AG04450 (cell line): ENCODE measurements at regions not wholly inside any gene's neighbourhood (a gene's known extent, or its start where the extent isn't known, plus 50 kb on each side); places are given as distances from the start of the nearest gene placed in this dataset.

Experiments
- CTCF ChIA-PET: fragments of 300-600, 350-600 bp; formaldehyde crosslinking; extraction: SDS; loops from one replicate; lab custom pipeline; 2022; ENCODE audit warnings: antibody characterized with exemption, inconsistent platforms; lab: Charles Lee
- POLR2A ChIA-PET: fragments of 350-600 bp; formaldehyde crosslinking; extraction: SDS; loops from one replicate; lab custom pipeline; 2021; ENCODE audit warnings: antibody characterized with exemption, inconsistent platforms; lab: Yijun Ruan, JAX
- DNase-seq: peaks from one replicate; pipeline ENCODE4 v3.0.0-alpha.2; 2011; ENCODE audit warnings: low read depth, low spot score
- H3K27ac ChIP-seq: one replicate; pipeline ENCODE4 v1.5.1; 2012; ENCODE audit warnings: low read depth, low read length, control low read depth
- H3K27me3 ChIP-seq: one replicate; pipeline ENCODE4 v1.6.0; 2012; ENCODE audit warnings: low read length; ENCODE audit not compliant: control insufficient read depth, insufficient read depth
- H3K4me3 ChIP-seq: 2 replicates; pipeline ENCODE4 v1.5.1; 2011; ENCODE audit warnings: mild to moderate bottlenecking, low read depth, low read length, control low read depth
- H3K9me3 ChIP-seq: 2 replicates; pipeline ENCODE4 v1.5.1; 2012; ENCODE audit warnings: low read length; ENCODE audit not compliant: control insufficient read depth, insufficient read depth
- TF ChIP-seq, protein P1 (sequence below): IDR thresholded peaks from 2 replicates; pipeline ENCODE4 v1.5.1; 2011; ENCODE audit warnings: low read depth, low read length, control low read depth, inconsistent platforms

DNA sequence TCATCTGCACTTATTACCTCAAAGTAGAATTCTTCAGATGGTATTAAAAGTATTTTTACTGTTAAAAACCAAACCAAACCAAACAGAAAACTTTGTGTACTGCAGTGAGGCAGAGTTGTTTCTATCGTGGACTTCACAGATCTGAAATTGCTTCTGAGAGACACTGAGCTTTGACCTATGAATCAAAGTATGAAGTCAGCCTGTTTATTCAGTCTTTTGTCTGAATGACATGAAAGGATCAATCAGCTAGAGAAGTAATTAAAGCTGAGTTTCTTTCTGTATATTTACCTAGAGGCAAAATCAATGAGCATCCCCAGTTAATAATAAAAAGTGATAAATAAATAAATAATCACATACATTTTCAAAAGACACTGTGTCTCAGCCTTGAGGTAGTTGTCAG is 2121.0 kb downstream of the PCDH7 start:
- CTCF ChIA-PET, result no interaction called here
- TF ChIP-seq, protein P1, sequence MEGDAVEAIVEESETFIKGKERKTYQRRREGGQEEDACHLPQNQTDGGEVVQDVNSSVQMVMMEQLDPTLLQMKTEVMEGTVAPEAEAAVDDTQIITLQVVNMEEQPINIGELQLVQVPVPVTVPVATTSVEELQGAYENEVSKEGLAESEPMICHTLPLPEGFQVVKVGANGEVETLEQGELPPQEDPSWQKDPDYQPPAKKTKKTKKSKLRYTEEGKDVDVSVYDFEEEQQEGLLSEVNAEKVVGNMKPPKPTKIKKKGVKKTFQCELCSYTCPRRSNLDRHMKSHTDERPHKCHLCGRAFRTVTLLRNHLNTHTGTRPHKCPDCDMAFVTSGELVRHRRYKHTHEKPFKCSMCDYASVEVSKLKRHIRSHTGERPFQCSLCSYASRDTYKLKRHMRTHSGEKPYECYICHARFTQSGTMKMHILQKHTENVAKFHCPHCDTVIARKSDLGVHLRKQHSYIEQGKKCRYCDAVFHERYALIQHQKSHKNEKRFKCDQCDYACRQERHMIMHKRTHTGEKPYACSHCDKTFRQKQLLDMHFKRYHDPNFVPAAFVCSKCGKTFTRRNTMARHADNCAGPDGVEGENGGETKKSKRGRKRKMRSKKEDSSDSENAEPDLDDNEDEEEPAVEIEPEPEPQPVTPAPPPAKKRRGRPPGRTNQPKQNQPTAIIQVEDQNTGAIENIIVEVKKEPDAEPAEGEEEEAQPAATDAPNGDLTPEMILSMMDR, result no peak

DNA sequence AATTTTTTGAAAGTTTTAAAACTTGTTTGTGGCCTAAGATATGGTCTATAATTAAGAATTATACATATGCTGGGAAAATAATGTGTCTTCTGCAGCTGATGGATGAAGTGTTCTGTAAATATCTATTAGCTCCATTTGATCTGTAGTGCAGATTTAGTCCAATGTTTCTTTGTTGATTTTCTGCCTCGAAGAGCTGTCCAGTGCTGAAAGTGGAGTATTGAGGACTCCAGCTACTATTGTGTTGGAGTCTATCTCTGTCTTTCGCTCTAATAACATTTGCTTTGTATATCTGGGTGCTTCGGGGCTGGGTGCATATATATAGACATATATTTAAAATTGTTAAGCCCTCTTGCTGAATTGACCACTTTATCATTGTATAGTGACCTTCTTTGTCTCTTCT is 2127.3 kb downstream of the PCDH7 start:
- ChIA-PET POLR2A (no interaction called here), CTCF (no interaction called here)
- Histone ChIP-seq H3K27ac (no peak overlapping the region), H3K9me3 (peaks cover 6% of the 10 kb centered on the region; the same call in 1 of the 2 replicates), H3K27me3 (no peaks in the 10 kb centered on the region), H3K4me3 (no peak overlapping the region)
- TF ChIP-seq, protein P1, result no peak
- DNase-seq, result no peak

More for the DNA sequence above, 2121.0 kb downstream of the PCDH7 start:
- no peaks in the 10 kb centered on the region for H3K27me3 ChIP-seq
- DNase-seq, result no peak
- H3K9me3 ChIP-seq, result no peaks in the 10 kb centered on the region
- no peak overlapping the region for H3K4me3 ChIP-seq
- POLR2A ChIA-PET, result no interaction called here
- H3K27ac ChIP-seq, result no peak overlapping the region

GRCh38 chr4:32855622-32856021 is 2135.5 kb downstream of the PCDH7 start:
- CTCF ChIA-PET, result no interaction called here

DNA sequence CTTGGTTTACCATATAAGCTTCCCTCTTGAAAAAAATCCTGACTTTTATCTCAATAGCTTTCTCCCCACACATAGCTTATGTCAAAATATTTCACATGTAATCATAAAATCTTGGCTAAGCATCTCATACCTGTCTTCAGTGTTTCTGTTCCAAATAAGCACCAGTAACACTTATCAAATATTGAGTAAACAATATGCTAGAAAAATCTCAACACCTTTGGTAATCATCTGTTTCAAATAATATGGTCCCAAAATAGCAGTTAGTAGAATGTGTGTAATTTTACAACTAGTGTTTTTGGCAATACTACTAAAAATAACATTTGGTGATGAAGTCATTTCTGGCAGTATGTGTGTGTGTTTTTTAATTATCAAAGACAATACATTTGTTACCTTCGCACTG is 2138.2 kb downstream of the PCDH7 start:
- Histone ChIP-seq H3K27ac (no peak overlapping the region), H3K27me3 (no peaks in the 10 kb centered on the region), H3K4me3 (no peak overlapping the region), H3K9me3 (no peaks in the 10 kb centered on the region)
- ChIA-PET CTCF (no interaction called here), POLR2A (no interaction called here)
- DNase-seq, result no peak
- TF ChIP-seq, protein P1, result no peak

More at GRCh38 chr4:32855622-32856021, 2135.5 kb downstream of the PCDH7 start:
- POLR2A ChIA-PET, result no interaction called here
- Histone ChIP-seq H3K27ac (no peak overlapping the region), H3K9me3 (peaks cover 4% of the 10 kb centered on the region; the same call in 1 of the 2 replicates), H3K27me3 (no peaks in the 10 kb centered on the region), H3K4me3 (no peak overlapping the region)
- TF ChIP-seq, protein P1, result no peak
- no peak for DNase-seq

GRCh38 chr4:32858971-32859370 is 2138.8 kb downstream of the PCDH7 start:
- no peak overlapping the region for H3K4me3 ChIP-seq
- CTCF ChIA-PET, result no interaction called here
- no peak for DNase-seq
- H3K9me3 ChIP-seq, result no peaks in the 10 kb centered on the region
- H3K27me3 ChIP-seq, result no peaks in the 10 kb centered on the region
- TF ChIP-seq, protein P1, result no peak
- POLR2A ChIA-PET, result no interaction called here
- H3K27ac ChIP-seq, result no peak overlapping the region
